ELR (cell line): ENCODE measurements at regions not wholly inside any gene's neighbourhood (a gene's known extent, or its start where the extent isn't known, plus 50 kb on each side); places are given as distances from the start of the nearest gene placed in this dataset.

Source experiments
- DNase-seq: peaks from one replicate; pipeline ENCODE4 v3.0.0-alpha.2; 2015; ENCODE audit warnings: low read depth

GRCh38 chrX:143206966-143207365 is 181.2 kb downstream of the SPANXN4 start:
- no peak for DNase-seq

- DNase-seq = no peak
These were observed 146.0 kb downstream of the SPANXN4 start for GRCh38 chrX:143171703-143172102.

- DNase-seq = no peak
These were observed 140.1 kb downstream of the SPANXN4 start for GRCh38 chrX:143165778-143166177.

- DNase-seq = no peak
These were observed 114.0 kb downstream of the SPANXN4 start for GRCh38 chrX:143139681-143140080.

GRCh38 chrX:143121477-143121876 is 95.7 kb downstream of the SPANXN4 start:
- DNase-seq = no peak

GRCh38 chrX:143115466-143115865 is 89.7 kb downstream of the SPANXN4 start:
- DNase-seq = no peak

GRCh38 chrX:143095816-143096215 is 70.1 kb downstream of the SPANXN4 start:
- no peak for DNase-seq

- DNase-seq = no peak
These were observed 69.6 kb downstream of the SPANXN4 start for GRCh38 chrX:143095321-143095720.

GRCh38 chrX:143094417-143095023 is 68.8 kb downstream of the SPANXN4 start:
- DNase-seq = no peak
